Stimulated activated CD8-positive, alpha-beta memory T cell treated with anti-CD3 and anti-CD28 coated beads, Interleukin-12 subunit alpha, Interleukin-12 subunit beta, amount 100 ng/mL, for 1 hour (primary cell): ENCODE measurements at regions not wholly inside any gene's neighbourhood (a gene's known extent, or its start where the extent isn't known, plus 50 kb on each side); places are given as distances from the start of the nearest gene placed in this dataset.
"Not testable (repeated sequence)": the region's sequence is repeated elsewhere in the genome, so short reads cannot be mapped to it uniquely, and the experiment has no call there.

Experiments used
- DNase-seq: peaks from one replicate; pipeline ENCODE4 v3.0.0-alpha.2; 2020; ENCODE audit warnings: low read depth

- DNase-seq: no peak
These were observed 384.5 kb downstream of the SMOC2 start for GRCh38 chr6:168825226-168826077.

GRCh38 chr6:168823397-168824212, 382.6 kb downstream of the SMOC2 start:
- DNase-seq: no peak

- no peak for DNase-seq
These were observed 381.4 kb downstream of the SMOC2 start for GRCh38 chr6:168822376-168822775.

GRCh38 chr6:168819546-168819945, 378.6 kb downstream of the SMOC2 start:
- DNase-seq: no peak

GRCh38 chr6:168817558-168818159, 376.7 kb downstream of the SMOC2 start:
- no peak for DNase-seq

GRCh38 chr6:168815229-168815628, 374.2 kb downstream of the SMOC2 start:
- DNase-seq: no peak

- DNase-seq: no peak
These were observed 367.2 kb downstream of the SMOC2 start for GRCh38 chr6:168808232-168808631.

GRCh38 chr6:168804331-168804730, 363.3 kb downstream of the SMOC2 start:
- no peak for DNase-seq

GRCh38 chr6:168803874-168804273, 362.9 kb downstream of the SMOC2 start:
- no peak for DNase-seq

- no peak for DNase-seq
These were observed 358.1 kb downstream of the SMOC2 start for GRCh38 chr6:168799067-168799466.

GRCh38 chr6:168796106-168796505, 355.1 kb downstream of the SMOC2 start:
- DNase-seq: no peak

- DNase-seq: not testable (repeated sequence)
These were observed 354.6 kb downstream of the SMOC2 start for GRCh38 chr6:168795611-168796010.

GRCh38 chr6:168794491-168794890, 353.5 kb downstream of the SMOC2 start:
- no peak for DNase-seq

GRCh38 chr6:168793649-168794048, 352.7 kb downstream of the SMOC2 start:
- no peak for DNase-seq

- DNase-seq: no peak
These were observed 350.9 kb downstream of the SMOC2 start for GRCh38 chr6:168791917-168792316.

- DNase-seq: no peak
These were observed 348.7 kb downstream of the SMOC2 start for GRCh38 chr6:168789699-168790098.

- DNase-seq: no peak
These were observed 344.9 kb downstream of the SMOC2 start for GRCh38 chr6:168785720-168786511.

- no peak for DNase-seq
These were observed 343.4 kb downstream of the SMOC2 start for GRCh38 chr6:168784426-168784825.

- DNase-seq: no peak
These were observed 342.7 kb downstream of the SMOC2 start for GRCh38 chr6:168783720-168784119.

- no peak for DNase-seq
These were observed 341.3 kb downstream of the SMOC2 start for GRCh38 chr6:168782187-168782751.

GRCh38 chr6:168778201-168778600, 337.2 kb downstream of the SMOC2 start:
- DNase-seq: no peak

GRCh38 chr6:168774381-168774780, 333.4 kb downstream of the SMOC2 start:
- DNase-seq: no peak
